IPS DF 6.9 (cell line): ENCODE measurements at regions not wholly inside any gene's neighbourhood (a gene's known extent, or its start where the extent isn't known, plus 50 kb on each side); places are given as distances from the start of the nearest gene placed in this dataset.
A peak's percentile ranks its signal among the peaks of the same experiment; 100 is the strongest.

Source experiments
- DNase-seq: peaks from one replicate; pipeline ENCODE4 v3.0.0-alpha.2; 2013; ENCODE audit warnings: low read depth, low spot score
- H3K27ac ChIP-seq: one replicate; pipeline ENCODE4 v1.5.1; 2013; ENCODE audit warnings: low read length, control low read depth
- H3K27me3 ChIP-seq: 2 replicates; pipeline ENCODE4 v1.6.1; 2013; ENCODE audit warnings: mild to moderate bottlenecking, low read length; ENCODE audit not compliant: control insufficient read depth, insufficient read depth
- H3K36me3 ChIP-seq: 2 replicates; pipeline ENCODE4 v1.6.1; 2013; ENCODE audit warnings: low read length; ENCODE audit not compliant: control insufficient read depth, insufficient read depth
- H3K4me1 ChIP-seq: 2 replicates; pipeline ENCODE4 v1.6.1; 2013; ENCODE audit warnings: low read length; ENCODE audit not compliant: control insufficient read depth, insufficient read depth
- H3K4me3 ChIP-seq: 2 replicates; pipeline ENCODE4 v1.5.1; 2013; ENCODE audit warnings: mild to moderate bottlenecking, low read length
- H3K9me3 ChIP-seq: 2 replicates; pipeline ENCODE4 v1.6.1; 2013; ENCODE audit warnings: low read length, inconsistent platforms; ENCODE audit not compliant: control insufficient read depth, insufficient read depth
- WGBS: extraction: QIAGEN DNeasy Blood & Tissue Kit; methylation state at CpG from one replicate; pipeline ENCODE4 v1.1.7; 2013; ENCODE audit warnings: mixed read lengths, missing lambda C conversion rate; ENCODE audit not compliant: insufficient read length, insufficient coverage; 5-methylcytosine and 5-hydroxymethylcytosine counted together

GRCh38 chr12:125329239-125330102 is 264.2 kb downstream of the AACS start:
- Histone ChIP-seq H3K36me3 (no peaks in the 10 kb centered on the region), H3K27me3 (no peaks in the 10 kb centered on the region), H3K9me3 (no peaks in the 10 kb centered on the region), H3K4me3 (no peak overlapping the region), H3K4me1 (peaks cover 8% of the 10 kb centered on the region), H3K27ac (no peak overlapping the region)
- no peak for DNase-seq
- WGBS: no CpG with 5 or more reads among the region's 16 CpGs

- peak; percentile 72 for DNase-seq
- Histone ChIP-seq H3K27ac (no peak overlapping the region), H3K4me1 (peaks cover 5% of the 10 kb centered on the region), H3K27me3 (no peaks in the 10 kb centered on the region), H3K9me3 (no peaks in the 10 kb centered on the region), H3K36me3 (no peaks in the 10 kb centered on the region), H3K4me3 (peak overlapping the region; percentile 40; the same call in 1 of the 2 replicates)
- WGBS: no CpG with 5 or more reads among the region's 30 CpGs
Measured at GRCh38 chr12:125330645-125331341, 265.6 kb downstream of the AACS start.

- DNase-seq: no peak
- H3K36me3 ChIP-seq: no peaks in the 10 kb centered on the region
- no peaks in the 10 kb centered on the region for H3K9me3 ChIP-seq
- no peak overlapping the region for H3K27ac ChIP-seq
- peaks cover 5% of the 10 kb centered on the region for H3K4me1 ChIP-seq
- H3K4me3 ChIP-seq: peak overlapping the region; percentile 40; the same call in 1 of the 2 replicates
- WGBS: no CpG with 5 or more reads among the region's 16 CpGs
- H3K27me3 ChIP-seq: no peaks in the 10 kb centered on the region
Measured at GRCh38 chr12:125331342-125332052, 266.3 kb downstream of the AACS start.

GRCh38 chr12:125332900-125333299 is 267.7 kb downstream of the AACS start:
- Histone ChIP-seq H3K4me1 (peaks cover 5% of the 10 kb centered on the region), H3K4me3 (no peak overlapping the region), H3K36me3 (no peaks in the 10 kb centered on the region), H3K27me3 (no peaks in the 10 kb centered on the region), H3K9me3 (no peaks in the 10 kb centered on the region), H3K27ac (no peak overlapping the region)
- no peak for DNase-seq
- WGBS: no CpG with 5 or more reads among the region's 11 CpGs

GRCh38 chr12:125336246-125336645 is 271.0 kb downstream of the AACS start:
- Histone ChIP-seq H3K4me3 (no peak overlapping the region), H3K27ac (no peak overlapping the region), H3K36me3 (no peaks in the 10 kb centered on the region), H3K4me1 (no peaks in the 10 kb centered on the region; the same call in 1 of the 2 replicates), H3K27me3 (no peaks in the 10 kb centered on the region), H3K9me3 (no peaks in the 10 kb centered on the region)
- no CpG with 5 or more reads among the region's 4 CpGs for WGBS
- DNase-seq: no peak

- H3K36me3 ChIP-seq: no peaks in the 10 kb centered on the region
- no peaks in the 10 kb centered on the region for H3K9me3 ChIP-seq
- DNase-seq: no peak
- H3K4me3 ChIP-seq: no peak overlapping the region
- H3K4me1 ChIP-seq: peaks cover 5% of the 10 kb centered on the region
- WGBS: no CpG with 5 or more reads among the region's 5 CpGs
- H3K27ac ChIP-seq: no peak overlapping the region
- H3K27me3 ChIP-seq: no peaks in the 10 kb centered on the region
Measured at GRCh38 chr12:125340791-125341190, 275.6 kb downstream of the AACS start.

GRCh38 chr12:125341422-125341821 is 276.2 kb downstream of the AACS start:
- no peak for DNase-seq
- Histone ChIP-seq H3K9me3 (no peaks in the 10 kb centered on the region), H3K36me3 (no peaks in the 10 kb centered on the region), H3K27me3 (no peaks in the 10 kb centered on the region), H3K27ac (no peak overlapping the region), H3K4me1 (peaks cover 5% of the 10 kb centered on the region), H3K4me3 (no peak overlapping the region)
- no CpG with 5 or more reads among the region's 1 CpG for WGBS

- Histone ChIP-seq H3K27ac (no peak overlapping the region), H3K4me3 (no peak overlapping the region), H3K4me1 (peaks cover 5% of the 10 kb centered on the region), H3K9me3 (no peaks in the 10 kb centered on the region), H3K36me3 (no peaks in the 10 kb centered on the region), H3K27me3 (no peaks in the 10 kb centered on the region)
- no peak for DNase-seq
- WGBS: no CpG with 5 or more reads among the region's 3 CpGs
Measured at GRCh38 chr12:125343649-125344048, 278.4 kb downstream of the AACS start.

GRCh38 chr12:125346362-125346761 is 281.1 kb downstream of the AACS start:
- DNase-seq: no peak
- Histone ChIP-seq H3K9me3 (no peaks in the 10 kb centered on the region), H3K4me1 (peaks cover 5% of the 10 kb centered on the region)

GRCh38 chr12:125351788-125352187 is 286.6 kb downstream of the AACS start:
- no peak for DNase-seq
- no peaks in the 10 kb centered on the region for H3K27me3 ChIP-seq
- no peaks in the 10 kb centered on the region for H3K9me3 ChIP-seq
- WGBS: no CpG with 5 or more reads among the region's 2 CpGs
- H3K27ac ChIP-seq: no peak overlapping the region
- no peaks in the 10 kb centered on the region for H3K4me1 ChIP-seq
- no peaks in the 10 kb centered on the region; the same call in 1 of the 2 replicates for H3K36me3 ChIP-seq
- H3K4me3 ChIP-seq: no peak overlapping the region

More at GRCh38 chr12:125346362-125346761, 281.1 kb downstream of the AACS start:
- no CpG with 5 or more reads among the region's 4 CpGs for WGBS
- H3K4me3 ChIP-seq: no peak overlapping the region
- H3K36me3 ChIP-seq: no peaks in the 10 kb centered on the region
- no peak overlapping the region for H3K27ac ChIP-seq
- no peaks in the 10 kb centered on the region for H3K27me3 ChIP-seq
